OCI-LY1 (cell line): ENCODE measurements at regions not wholly inside any gene's neighbourhood (a gene's known extent, or its start where the extent isn't known, plus 50 kb on each side); places are given as distances from the start of the nearest gene placed in this dataset.
"Not testable (repeated sequence)": the region's sequence is repeated elsewhere in the genome, so short reads cannot be mapped to it uniquely, and the experiment has no call there.

Source experiments
- H2AFZ ChIP-seq: fragments of 200-600 bp; sonication (generic), shearing (Covaris generic); 2 replicates; pipeline ENCODE4 v1.6.0; 2014; ENCODE audit warnings: antibody characterized with exemption, mild to moderate bottlenecking, low read length
- H3F3A ChIP-seq: fragments of 200-600 bp; sonication (generic), shearing (Covaris generic); 2 replicates; pipeline ENCODE4 v1.6.0; 2014; ENCODE audit warnings: mild to moderate bottlenecking, antibody characterized with exemption, low read length, moderate library complexity; ENCODE audit not compliant: insufficient read depth
- H3K27ac ChIP-seq: fragments of 200-600 bp; sonication (generic); 2 replicates; pipeline ENCODE4 v1.5.1; 2014; ENCODE audit warnings: low read length, mixed run types, mild to moderate bottlenecking, low read depth; ENCODE audit not compliant: poor library complexity, severe bottlenecking
- H3K27me3 ChIP-seq: fragments of 200-600 bp; sonication (generic); 2 replicates; pipeline ENCODE4 v1.6.0; 2014; ENCODE audit warnings: antibody characterized with exemption, mild to moderate bottlenecking, low read length, moderate library complexity; ENCODE audit not compliant: insufficient read depth
- H3K36me3 ChIP-seq: fragments of 200-600 bp; sonication (generic); 2 replicates; pipeline ENCODE4 v1.6.1; 2014; ENCODE audit warnings: mild to moderate bottlenecking, antibody characterized with exemption, low read length, moderate library complexity, mixed read lengths; ENCODE audit not compliant: insufficient read depth
- H3K4me1 ChIP-seq: fragments of 200-600 bp; sonication (generic); 2 replicates; pipeline ENCODE4 v1.5.1; 2014; ENCODE audit warnings: mild to moderate bottlenecking, low read length, moderate library complexity; ENCODE audit not compliant: insufficient read depth, severe bottlenecking
- H3K4me2 ChIP-seq: fragments of 200-600 bp; sonication (generic), shearing (Covaris generic); 2 replicates; pipeline ENCODE4 v1.6.1; 2014; ENCODE audit warnings: low read length
- H3K4me3 ChIP-seq: fragments of 200-600 bp; sonication (generic); 2 replicates; pipeline ENCODE4 v1.5.1; 2014; ENCODE audit warnings: low read length, low read depth, mild to moderate bottlenecking, mixed read lengths; ENCODE audit not compliant: poor library complexity, severe bottlenecking
- H3K79me2 ChIP-seq: fragments of 200-600 bp; shearing (Covaris generic); 2 replicates; pipeline ENCODE4 v1.6.1; 2016; ENCODE audit warnings: mixed run types, low read length, mixed read lengths; ENCODE audit not compliant: insufficient read depth
- H3K9ac ChIP-seq: fragments of 200-600 bp; sonication (generic), shearing (Covaris generic); 2 replicates; pipeline ENCODE4 v1.6.1; 2014; ENCODE audit warnings: mild to moderate bottlenecking, low read length, mixed read lengths
- H3K9me2 ChIP-seq: fragments of 200-600 bp; sonication (generic), shearing (Covaris generic); 2 replicates; pipeline ENCODE4 v1.6.1; 2014; ENCODE audit warnings: low read depth, mild to moderate bottlenecking, low read length, mixed read lengths
- H3K9me3 ChIP-seq: fragments of 200-600 bp; shearing (Covaris generic); 2 replicates; pipeline ENCODE4 v1.6.1; 2014; ENCODE audit warnings: low read length, mixed read lengths
- H4K20me1 ChIP-seq: fragments of 200-600 bp; sonication (generic), shearing (Covaris generic); 2 replicates; pipeline ENCODE4 v1.6.0; 2016; ENCODE audit warnings: mild to moderate bottlenecking, low read length; ENCODE audit not compliant: insufficient read depth
- CTCF ChIP-seq: fragments of 200-600 bp; sonication (generic), shearing (Covaris generic); IDR thresholded peaks from 2 replicates; pipeline ENCODE4 v1.5.1; 2017; ENCODE audit warnings: mild to moderate bottlenecking, antibody characterized with exemption, low read length, moderate library complexity, mixed read lengths
- EZH2 ChIP-seq: fragments of 200-600 bp; sonication (generic), shearing (Covaris generic); IDR thresholded peaks from 2 replicates; pipeline ENCODE4 v1.8.0; 2017; ENCODE audit warnings: borderline replicate concordance, mixed run types, mild to moderate bottlenecking, antibody characterized with exemption, low read length, moderate library complexity, mixed read lengths

- Histone ChIP-seq H3K4me3 (no peak overlapping the region), H3F3A (no peaks in the 10 kb centered on the region), H2AFZ (no peak overlapping the region), H3K4me2 (no peak overlapping the region), H3K9me3 (no peaks in the 10 kb centered on the region), H3K27me3 (no peaks in the 10 kb centered on the region), H3K4me1 (no peaks in the 10 kb centered on the region), H3K79me2 (no peaks in the 10 kb centered on the region), H4K20me1 (no peaks in the 10 kb centered on the region), H3K36me3 (no peaks in the 10 kb centered on the region), H3K9ac (no peak overlapping the region), H3K27ac (no peak overlapping the region), H3K9me2 (no peaks in the 10 kb centered on the region)
- TF ChIP-seq EZH2 (no peak), CTCF (no peak)
These were observed 172.6 kb downstream of the SKIDA1 start for GRCh38 chr10:21352886-21353285.

- H3K79me2 ChIP-seq, H3K9me3 ChIP-seq, H3K4me2 ChIP-seq, H4K20me1 ChIP-seq, H3K4me3 ChIP-seq, H3K36me3 ChIP-seq, H2AFZ ChIP-seq, H3K9me2 ChIP-seq, H3F3A ChIP-seq, H3K27ac ChIP-seq, H3K4me1 ChIP-seq, H3K27me3 ChIP-seq, H3K9ac ChIP-seq: not testable (repeated sequence)
These were observed 173.9 kb downstream of the SKIDA1 start for GRCh38 chr10:21351594-21351993.

GRCh38 chr10:21349912-21350286 is 175.6 kb downstream of the SKIDA1 start:
- no peaks in the 10 kb centered on the region for H3K9me3 ChIP-seq
- no peaks in the 10 kb centered on the region for H3K4me1 ChIP-seq
- H3K4me2 ChIP-seq, result no peak overlapping the region
- H2AFZ ChIP-seq, result no peak overlapping the region
- no peaks in the 10 kb centered on the region for H3K79me2 ChIP-seq
- no peak overlapping the region for H3K9ac ChIP-seq
- no peaks in the 10 kb centered on the region for H3K27me3 ChIP-seq
- H3F3A ChIP-seq, result no peaks in the 10 kb centered on the region
- H3K9me2 ChIP-seq, result no peaks in the 10 kb centered on the region
- H3K36me3 ChIP-seq, result no peaks in the 10 kb centered on the region
- no peaks in the 10 kb centered on the region for H4K20me1 ChIP-seq
- TF ChIP-seq CTCF, result no peak
- no peak for TF ChIP-seq EZH2
- H3K27ac ChIP-seq, result no peak overlapping the region
- no peak overlapping the region for H3K4me3 ChIP-seq

- Histone ChIP-seq H3K4me3 (no peak overlapping the region), H3K9ac (no peak overlapping the region), H3K27ac (no peak overlapping the region)
These were observed 177.7 kb downstream of the SKIDA1 start for GRCh38 chr10:21347785-21348170.

More at GRCh38 chr10:21347785-21348170, 177.7 kb downstream of the SKIDA1 start:
- Histone ChIP-seq H3K4me1 (no peaks in the 10 kb centered on the region), H3K9me3 (no peaks in the 10 kb centered on the region), H3K4me2 (no peak overlapping the region), H3K9me2 (no peaks in the 10 kb centered on the region), H3F3A (no peaks in the 10 kb centered on the region), H3K27me3 (no peaks in the 10 kb centered on the region), H3K79me2 (no peaks in the 10 kb centered on the region), H3K36me3 (no peaks in the 10 kb centered on the region), H2AFZ (no peak overlapping the region), H4K20me1 (no peaks in the 10 kb centered on the region)
- TF ChIP-seq EZH2 (no peak), CTCF (no peak)
